Spleen (tissue), 11 donors: ENCODE measurements at regions not wholly inside any gene's neighbourhood (a gene's known extent, or its start where the extent isn't known, plus 50 kb on each side); places are given as distances from the start of the nearest gene placed in this dataset.

Source experiments
- DNase-seq: peaks from one replicate; pipeline ENCODE4 v3.0.0-alpha.2; 2020
- H3K27ac ChIP-seq, 8 donors: fragments of 200-600 bp; sonication (generic) in 7 of 8; 1 replicate in 4 of 8; 2 replicates in 4 of 8; pipeline versions ENCODE4 v1.5.0 to v1.8.0; 2016 to 2021; ENCODE audit warnings: inconsistent platforms in 4 of 8, mild to moderate bottlenecking in 4 of 8, moderate library complexity in 1 of 8
- H3K27me3 ChIP-seq, 7 donors: fragments of 200-600 bp; sonication (generic) in 6 of 7; replicated peaks in 1 of 7; 1 replicate in 4 of 7; 2 replicates in 3 of 7; pipeline versions ENCODE4 v1.5.0 to v1.8.0; 2016 to 2021; ENCODE audit warnings: inconsistent platforms in 3 of 7, mild to moderate bottlenecking in 1 of 7
- H3K36me3 ChIP-seq, 6 donors: fragments of 200-600 bp; sonication (generic) in 5 of 6; 1 replicate in 4 of 6; 2 replicates in 2 of 6; pipeline versions ENCODE4 v1.5.0 to v1.8.0; 2016 to 2021; ENCODE audit warnings: inconsistent platforms in 2 of 6
- H3K4me1 ChIP-seq, 6 donors: fragments of 200-600 bp; sonication (generic) in 5 of 6; 1 replicate in 3 of 6; 2 replicates in 3 of 6; pipeline versions ENCODE4 v1.5.0 to v1.8.0; 2016 to 2021; ENCODE audit warnings: inconsistent platforms in 3 of 6
- H3K4me3 ChIP-seq, 8 donors: fragments of 200-600 bp; sonication (generic) in 7 of 8; 1 replicate in 4 of 8; 2 replicates in 4 of 8; pipeline versions ENCODE4 v1.5.0 to v1.8.0; 2016 to 2021; ENCODE audit warnings: inconsistent platforms in 4 of 8, mild to moderate bottlenecking in 4 of 8, moderate library complexity in 2 of 8
- H3K9me3 ChIP-seq, 8 donors: fragments of 200-600 bp; sonication (generic) in 7 of 8; 1 replicate in 4 of 8; 2 replicates in 4 of 8; pipeline versions ENCODE4 v1.5.0 to v1.8.0; 2016 to 2021; ENCODE audit warnings: inconsistent platforms in 4 of 8
- CTCF ChIP-seq, 11 experiments: fragments of 200-600 bp in 7 of 11; fragments of 450-650 bp in 4 of 11; sonication (generic) in 4 of 11; IDR thresholded peaks in 8 of 11; conservative IDR thresholded peaks in 3 of 11; 1 replicate in 7 of 11; 2 replicates in 4 of 11; pipeline versions ENCODE4 v1.4.0 to v1.8.0; 2016 to 2021; ENCODE audit warnings: antibody characterized with exemption in 11 of 11, inconsistent platforms in 4 of 11, mild to moderate bottlenecking in 1 of 11
- POLR2A ChIP-seq, 3 donors: fragments of 450-650 bp; IDR thresholded peaks; one replicate each; pipeline ENCODE4 v1.5.1; 2017; ENCODE audit warnings: antibody characterized with exemption in 3 of 3, mild to moderate bottlenecking in 1 of 3
- POLR2AphosphoS5 ChIP-seq, 3 donors: sonication (generic); formaldehyde crosslinking; IDR thresholded peaks; one replicate each; pipeline ENCODE4 v1.5.1; 2017; ENCODE audit warnings: antibody characterized with exemption in 3 of 3
- WGBS, 5 donors: extraction: QIAGEN DNeasy Blood & Tissue Kit in 3 of 5; methylation state at CpG; one replicate each; pipeline versions ENCODE4 v1.1.5 to v1.1.7; 2013 to 2018; 5-methylcytosine and 5-hydroxymethylcytosine counted together
- intact Hi-C: fragments of 100-400 bp; cut with DNase I; formaldehyde crosslinking; loops from one replicate; pipeline ENCODE4 v1.15.0; 2023; ENCODE audit warnings: low total_unique reads
- donor health status: healthy with polysubstance abuse.
- donor health status: DM: no; HTN: no; CAD: no; lungs with moderate emphysema.
- donor health status: DM: no; HTN: no; CAD: no.
- donor health status: Bipolar disorder and iron deficiency.
- donor health status: healthy.
- donor health status: DM: no; HTN: no; CAD: no.
- donor health status: DM: yes; HTN: yes; CAD: no.

- peaks cover 23 to 96% (median 47%) of the 10 kb centered on the region in 6 donors for H3K4me1 ChIP-seq
- TF ChIP-seq POLR2A (IDR thresholded peaks at IDR 0.05) (no peak), POLR2AphosphoS5 (IDR thresholded peaks at IDR 0.05) (no peak), CTCF (IDR thresholded peaks at IDR 0.05 in 8 of 11, conservative IDR thresholded peaks at IDR 0.05 in 3 of 11) (no peak)
- H3K4me3 ChIP-seq, result no peak overlapping the region
- 79 to 88% (median 81%) methylated on average over 1 of the region's 1 CpG for WGBS, 5 donors
- intact Hi-C loops, result no loop called here
- H3K36me3 ChIP-seq, result no peaks in the 10 kb centered on the region
- H3K9me3 ChIP-seq, result no peaks in the 10 kb centered on the region
- DNase-seq, result no peak
- no peaks in the 10 kb centered on the region for H3K27me3 ChIP-seq
- H3K27ac ChIP-seq, result peak overlapping the region in 3 of 8 donors; percentile 79 to 86 (median 82)
Observed at GRCh38 chr13:74064805-74065312, 69.3 kb downstream of the KLF12 start.

- peak overlapping the region; percentile 43 to 86 (median 76) for H3K27ac ChIP-seq
- peak overlapping the region in 1 of 8 donors; percentile 48 for H3K4me3 ChIP-seq
- H3K27me3 ChIP-seq, result no peaks in the 10 kb centered on the region
- peaks cover 23 to 96% (median 45%) of the 10 kb centered on the region in 6 donors for H3K4me1 ChIP-seq
- DNase-seq, result no peak
- TF ChIP-seq POLR2AphosphoS5 (IDR thresholded peaks at IDR 0.05) (no peak), POLR2A (IDR thresholded peaks at IDR 0.05) (no peak), CTCF (IDR thresholded peaks at IDR 0.05 in 8 of 11, conservative IDR thresholded peaks at IDR 0.05 in 3 of 11) (no peak)
- H3K9me3 ChIP-seq, result no peaks in the 10 kb centered on the region
- no peaks in the 10 kb centered on the region for H3K36me3 ChIP-seq
- intact Hi-C loops, result no loop called here
Observed at GRCh38 chr13:74063533-74064100, 70.6 kb downstream of the KLF12 start.

- H3K4me3 ChIP-seq, result peak overlapping the region in 2 of 8 donors; percentile 8 to 48
- DNase-seq, result peak; percentile 78
- 39 to 62% (median 50%) methylated on average over 6 of the region's 6 CpGs for WGBS, 5 donors
Observed at GRCh38 chr13:74062933-74063332, 71.3 kb downstream of the KLF12 start.

More at GRCh38 chr13:74062933-74063332, 71.3 kb downstream of the KLF12 start:
- TF ChIP-seq POLR2AphosphoS5 (IDR thresholded peaks at IDR 0.05) (peak in 1 of 3 donors; percentile 28), CTCF (IDR thresholded peaks at IDR 0.05 in 8 of 11, conservative IDR thresholded peaks at IDR 0.05 in 3 of 11) (no peak)
- Histone ChIP-seq H3K36me3 (no peaks in the 10 kb centered on the region), H3K4me1 (peaks cover 23 to 91% (median 46%) of the 10 kb centered on the region in 6 donors), H3K9me3 (no peaks in the 10 kb centered on the region), H3K27ac (peak overlapping the region; percentile 43 to 86 (median 76)), H3K27me3 (no peaks in the 10 kb centered on the region)
- intact Hi-C loops, result no loop called here
